ENCODE measurements at regions not wholly inside any gene's neighbourhood (a gene's known extent, or its start where the extent isn't known, plus 50 kb on each side); places are given as distances from the start of the nearest gene placed in this dataset.
"Not testable (repeated sequence)": the region's sequence is repeated elsewhere in the genome, so short reads cannot be mapped to it uniquely, and the experiment has no call there.

- no peak for DNase-seq
These were observed 80.2 kb downstream of the TMEM47 start for GRCh38 chrX:34576864-34577263.

DNA sequence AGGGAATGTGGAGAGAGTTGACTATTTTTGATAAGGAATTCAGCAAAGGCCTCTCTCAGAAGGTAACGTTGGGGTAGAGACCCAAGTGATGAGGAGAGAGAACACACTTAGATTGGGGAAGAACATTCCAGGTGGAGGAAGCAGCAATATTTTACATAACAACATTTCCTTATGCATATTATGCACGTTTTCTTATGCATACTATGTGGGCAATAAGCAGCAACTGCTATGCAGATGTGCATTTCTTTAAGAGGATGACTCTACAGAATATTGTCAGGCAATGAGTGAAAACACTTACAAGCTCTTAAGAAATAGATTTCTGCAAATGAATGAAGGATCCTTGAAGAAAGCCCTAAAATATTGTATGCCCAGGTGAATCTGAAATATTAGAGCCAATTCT lies 91.1 kb downstream of the TMEM47 start:
- DNase-seq: no peak

- DNase-seq: no peak
These were observed 93.3 kb downstream of the TMEM47 start for GRCh38 chrX:34563804-34564203.

GRCh38 chrX:34563061-34563460 lies 94.0 kb downstream of the TMEM47 start:
- DNase-seq: no peak

GRCh38 chrX:34562006-34562405 lies 95.1 kb downstream of the TMEM47 start:
- no peak for DNase-seq

DNA sequence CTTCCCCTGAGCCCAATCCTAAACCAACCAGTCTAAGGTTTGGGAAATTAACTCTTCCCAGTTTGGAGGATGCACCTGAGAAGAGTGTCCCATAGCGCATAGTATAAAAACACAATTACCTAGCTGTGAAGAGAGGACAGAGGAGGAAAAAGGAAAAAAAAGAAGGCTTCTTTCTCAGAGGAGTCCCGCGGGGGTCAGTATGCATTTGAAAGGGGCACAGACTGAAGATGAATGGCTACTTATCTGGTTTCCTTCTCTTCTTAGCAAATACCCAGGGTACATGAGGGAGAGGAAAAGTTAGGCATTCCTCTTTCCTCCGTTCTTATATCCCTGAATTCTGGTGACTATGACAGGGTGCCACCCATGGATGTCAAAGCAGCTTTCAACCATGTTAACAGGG lies 96.9 kb downstream of the TMEM47 start:
- no peak for DNase-seq

DNA sequence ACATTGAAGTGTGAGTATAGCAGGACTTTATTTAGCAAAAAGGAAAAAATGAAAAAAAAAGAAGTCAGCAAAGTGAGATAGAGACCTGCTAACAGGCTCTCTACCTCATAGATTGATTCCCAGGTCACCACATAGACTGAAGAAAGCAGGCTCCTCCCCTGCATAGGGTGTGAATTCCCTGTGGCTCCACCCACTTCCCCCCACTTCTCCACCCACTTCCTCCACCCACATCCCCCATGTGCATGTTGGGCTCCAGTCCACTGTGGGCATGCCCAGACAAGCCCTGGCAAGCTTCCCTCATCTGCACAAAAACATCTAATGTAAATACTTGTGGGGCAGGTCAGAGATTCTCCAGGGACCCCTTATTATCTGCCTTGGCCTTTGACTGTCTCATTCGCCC lies 97.8 kb downstream of the TMEM47 start:
- no peak for DNase-seq

- no peak for DNase-seq
These were observed 99.4 kb downstream of the TMEM47 start for GRCh38 chrX:34557733-34558132.

DNA sequence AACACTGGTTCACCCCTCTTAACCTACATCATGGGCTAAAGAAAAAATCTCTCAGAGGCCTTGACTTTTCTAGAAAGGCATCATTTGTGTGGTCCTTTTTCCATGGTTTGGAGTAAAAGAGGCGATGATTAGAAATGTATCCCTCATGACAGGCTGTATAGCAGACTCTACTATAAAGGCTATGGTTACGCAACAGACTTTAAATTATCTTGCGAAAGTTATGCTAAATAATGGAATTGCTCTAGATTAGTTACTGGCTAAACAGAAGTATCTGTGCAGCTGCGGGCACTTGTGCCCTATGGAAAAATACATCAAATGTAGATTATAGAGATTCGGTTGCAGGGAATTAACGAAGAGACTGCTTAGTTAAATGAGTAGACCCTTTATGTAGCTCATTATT lies 101.6 kb downstream of the TMEM47 start:
- no peak for DNase-seq

GRCh38 chrX:34546366-34546765 lies 110.7 kb downstream of the TMEM47 start:
- no peak for DNase-seq

- no peak for DNase-seq
These were observed 129.0 kb downstream of the TMEM47 start for GRCh38 chrX:34528081-34528480.

- DNase-seq: no peak
These were observed 135.5 kb downstream of the TMEM47 start for GRCh38 chrX:34521563-34521962.

GRCh38 chrX:34509394-34509793 lies 147.7 kb downstream of the TMEM47 start:
- no peak for DNase-seq

DNA sequence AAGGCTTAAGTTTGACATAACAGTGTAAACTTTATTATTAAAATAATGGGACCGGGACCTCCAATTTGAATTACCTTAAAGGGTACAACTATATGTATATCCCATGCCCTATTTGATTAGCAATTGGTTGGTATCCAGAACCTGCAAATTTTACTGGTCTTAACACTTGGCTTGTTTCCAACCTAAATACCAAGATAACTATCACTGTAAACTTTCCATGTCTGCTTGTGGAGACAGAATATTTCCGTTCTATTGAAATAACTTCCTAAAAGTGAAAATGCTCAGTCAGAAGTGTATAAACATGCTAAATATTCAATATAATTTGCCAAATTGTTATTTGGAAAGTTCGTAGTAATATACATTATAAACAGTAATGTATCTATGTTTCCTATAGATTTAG lies 154.0 kb downstream of the TMEM47 start:
- DNase-seq: no peak

GRCh38 chrX:34493086-34493485 lies 164.0 kb downstream of the TMEM47 start:
- DNase-seq: no peak

DNA sequence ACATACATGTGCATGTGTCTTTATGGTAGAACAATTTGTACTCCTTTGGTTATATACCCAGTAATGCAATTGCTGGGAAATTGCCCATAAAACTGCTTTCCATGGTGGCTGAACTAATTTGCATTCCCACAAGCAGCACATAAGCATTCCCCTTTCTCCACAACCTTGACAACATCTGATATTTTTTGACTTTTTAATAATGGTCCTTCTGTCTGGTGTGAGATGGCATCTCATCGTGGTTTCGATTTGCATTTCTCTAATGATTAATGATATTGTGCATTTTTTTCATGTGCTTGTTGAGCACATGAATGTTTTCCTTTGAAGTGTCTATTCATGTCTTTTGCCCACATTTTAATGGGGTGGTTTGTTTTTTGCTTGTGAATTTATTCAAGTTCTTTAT lies 166.0 kb downstream of the TMEM47 start:
- DNase-seq: no peak

- no peak for DNase-seq
These were observed 169.7 kb downstream of the TMEM47 start for GRCh38 chrX:34487364-34487763.

GRCh38 chrX:34483980-34484379 lies 173.1 kb downstream of the TMEM47 start:
- DNase-seq: no peak

DNA sequence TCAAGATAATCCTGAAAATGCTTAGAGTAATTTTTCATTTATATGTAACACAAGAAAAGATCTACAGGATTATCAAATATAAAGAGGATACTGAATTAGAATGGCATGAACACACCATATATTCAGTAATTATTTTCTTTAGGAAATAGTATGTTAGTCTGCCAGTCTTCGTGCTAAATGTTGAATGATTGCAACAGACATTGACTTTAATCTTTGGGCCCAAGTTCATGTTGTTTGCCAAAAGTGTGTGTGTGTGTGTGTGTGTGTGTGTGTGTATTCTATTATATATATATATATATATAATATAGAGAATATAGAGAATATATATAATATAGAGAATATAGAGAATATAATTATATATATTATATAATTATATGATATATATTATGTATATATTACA lies 186.6 kb downstream of the TMEM47 start:
- no peak for DNase-seq

- no peak for DNase-seq
These were observed 189.6 kb downstream of the TMEM47 start for GRCh38 chrX:34467437-34467836.

GRCh38 chrX:34463220-34463619 lies 193.9 kb downstream of the TMEM47 start:
- DNase-seq: not testable (repeated sequence)

DNA sequence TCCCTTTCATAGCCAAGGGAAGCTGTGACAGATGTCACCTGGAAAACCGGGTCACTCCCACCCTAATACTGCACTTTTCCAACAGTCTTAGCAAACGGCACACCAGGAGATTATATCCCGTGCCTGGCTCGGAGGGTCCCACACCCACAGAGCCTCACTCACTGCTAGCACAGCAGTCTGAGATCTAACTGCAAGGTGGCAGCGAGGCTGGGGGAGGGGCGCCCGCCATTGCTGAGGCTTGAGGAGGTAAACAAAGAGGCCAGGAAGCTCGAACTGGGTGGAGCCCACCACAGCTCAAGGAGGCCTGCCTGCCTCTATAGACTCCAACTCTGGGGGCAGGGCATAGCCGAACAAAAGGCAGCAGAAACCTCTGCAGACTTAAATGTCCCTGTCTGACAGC lies 199.2 kb downstream of the TMEM47 start:
- not testable (repeated sequence) for DNase-seq

- no peak for DNase-seq
These were observed 219.5 kb downstream of the TMEM47 start for GRCh38 chrX:34437586-34437985.

DNA sequence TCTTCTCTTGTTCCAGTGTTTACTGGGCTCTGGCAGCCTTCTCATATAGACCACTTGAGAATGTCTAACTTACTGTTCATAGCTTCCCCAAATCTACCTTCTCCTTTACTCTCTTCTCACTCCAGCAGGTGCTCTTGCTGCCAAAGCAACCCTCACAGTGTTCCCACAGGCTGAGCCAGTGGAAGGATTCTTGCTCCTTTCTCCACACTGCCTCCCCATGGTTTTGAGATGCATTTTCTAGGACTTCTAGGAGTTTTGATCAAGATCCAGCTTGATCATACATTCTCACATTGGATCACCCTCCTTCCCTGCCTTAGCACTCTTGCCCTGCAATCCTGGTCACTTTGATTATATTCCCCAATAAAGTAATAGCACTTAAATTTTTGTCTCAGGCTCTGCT lies 230.8 kb downstream of the TMEM47 start:
- no peak for DNase-seq

- no peak for DNase-seq
These were observed 250.5 kb downstream of the TMEM47 start for GRCh38 chrX:34406580-34406979.

Measured in inflammatory macrophage treated with lipopolysaccharide for 1 hour (primary cell).